GM10266 (cell line): ENCODE measurements at regions not wholly inside any gene's neighbourhood (a gene's known extent, or its start where the extent isn't known, plus 50 kb on each side); places are given as distances from the start of the nearest gene placed in this dataset.
"Not testable (repeated sequence)": the region's sequence is repeated elsewhere in the genome, so short reads cannot be mapped to it uniquely, and the experiment has no call there.

Experiments used
- DNase-seq: peaks from one replicate; pipeline ENCODE4 v3.0.0; 2012; ENCODE audit errors: extremely low spot score
- CTCF ChIP-seq: IDR thresholded peaks from 2 replicates; pipeline ENCODE4 v1.5.1; 2012; ENCODE audit warnings: mild to moderate bottlenecking, low read depth; ENCODE audit not compliant: control insufficient read depth, insufficient read depth; ENCODE audit errors: missing control alignments

GRCh38 chr3:159502986-159503385, 485.6 kb upstream of the IL12A start:
- TF ChIP-seq CTCF, result no peak
- DNase-seq, result no peak

- DNase-seq, result not testable (repeated sequence)
These were observed 477.6 kb upstream of the IL12A start for GRCh38 chr3:159510988-159511387.

- DNase-seq, result no peak
- TF ChIP-seq CTCF, result no peak
These were observed 475.2 kb upstream of the IL12A start for GRCh38 chr3:159513444-159513843.

DNA sequence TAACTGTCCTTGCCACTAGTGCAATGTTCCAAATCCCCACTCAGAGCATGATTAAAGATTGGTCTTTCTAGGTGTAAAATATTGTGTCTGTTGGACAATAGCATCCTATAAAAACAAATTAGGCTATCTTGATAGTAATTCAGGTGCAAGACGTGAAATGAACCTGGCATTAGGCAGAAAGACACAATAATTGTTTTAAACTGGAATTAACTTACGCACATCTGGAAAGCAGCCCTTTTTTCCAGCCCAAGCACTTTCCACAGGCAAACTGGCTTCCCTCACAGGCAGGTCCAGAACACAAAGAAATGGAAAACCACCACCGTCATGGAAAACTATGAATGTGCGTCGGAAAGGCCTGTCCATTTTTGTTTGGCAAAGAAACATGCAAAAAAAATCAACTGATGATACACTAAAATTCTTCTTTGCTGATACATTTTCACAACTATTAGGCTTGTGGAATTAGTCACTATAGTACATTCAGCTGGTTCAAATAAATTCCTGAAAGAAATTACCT, 474.7 kb upstream of the IL12A start:
- no peak for DNase-seq
- TF ChIP-seq CTCF, result no peak

GRCh38 chr3:159517105-159517504, 471.5 kb upstream of the IL12A start:
- no peak for TF ChIP-seq CTCF

DNA sequence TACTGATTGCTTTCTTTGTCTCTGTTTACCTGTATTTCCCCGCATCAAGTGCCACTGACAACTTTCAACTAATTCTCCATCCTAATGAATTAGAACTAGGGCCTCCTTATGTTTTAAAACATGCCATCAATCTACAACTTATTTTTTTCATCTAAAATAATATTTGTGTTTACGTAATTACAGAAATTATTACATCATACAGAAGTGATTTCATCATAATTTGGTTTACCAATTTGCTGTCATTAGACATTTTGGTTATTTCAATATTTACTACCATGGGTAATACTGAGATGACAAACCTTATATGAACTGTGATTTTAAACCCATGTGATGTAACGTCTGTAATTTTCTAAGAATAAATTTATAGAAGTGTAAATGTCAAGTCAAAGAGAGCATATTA, 468.0 kb upstream of the IL12A start:
- no peak for DNase-seq
- TF ChIP-seq CTCF, result no peak

More at GRCh38 chr3:159517105-159517504, 471.5 kb upstream of the IL12A start:
- no peak for DNase-seq

- TF ChIP-seq CTCF, result no peak
- no peak for DNase-seq
These were observed 466.4 kb upstream of the IL12A start for GRCh38 chr3:159522276-159522675.

DNA sequence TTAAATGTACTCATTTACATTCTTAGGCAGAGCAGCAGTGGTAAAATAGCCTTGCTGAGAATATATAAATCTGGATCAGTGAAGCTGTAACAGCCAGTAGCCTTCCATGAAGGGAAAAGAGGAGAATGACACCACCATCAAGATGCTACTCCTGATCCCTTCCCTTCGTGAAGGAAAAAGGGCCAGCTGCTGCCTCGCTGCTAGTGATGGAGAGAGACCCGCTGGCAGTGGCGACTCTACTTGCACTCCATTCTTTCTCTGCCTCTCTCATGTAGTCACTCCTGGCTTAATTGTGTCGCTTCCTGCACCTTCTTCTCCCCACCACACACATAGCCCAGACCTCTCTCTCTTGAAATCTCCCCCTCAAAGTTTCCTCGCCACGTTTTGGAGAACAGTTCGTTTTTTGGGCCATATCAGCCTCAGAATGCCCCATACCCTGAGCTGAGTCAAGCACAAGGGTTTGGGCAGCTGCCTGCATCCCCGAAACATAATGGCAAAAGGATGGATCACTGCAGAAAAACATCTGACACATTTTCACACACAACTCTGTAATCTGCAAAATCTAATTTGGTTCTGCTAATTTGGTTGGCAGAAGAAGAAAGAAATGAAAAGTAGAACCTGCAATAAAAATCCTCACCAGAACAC, 460.3 kb upstream of the IL12A start:
- no peak for DNase-seq
- TF ChIP-seq CTCF, result no peak
